Thyroid gland (tissue), 4 donors: ENCODE measurements at regions not wholly inside any gene's neighbourhood (a gene's known extent, or its start where the extent isn't known, plus 50 kb on each side); places are given as distances from the start of the nearest gene placed in this dataset.

Experiments
- CTCF ChIP-seq, 6 experiments: fragments of 200-600 bp in 3 of 6; fragments of 450-650 bp in 3 of 6; sonication (generic) in 3 of 6; IDR thresholded peaks; one replicate each; pipeline ENCODE4 v1.5.1; 2016 to 2019; ENCODE audit warnings: antibody characterized with exemption in 6 of 6, mild to moderate bottlenecking in 2 of 6, inconsistent platforms in 1 of 6, moderate library complexity in 1 of 6
- POLR2A ChIP-seq, 2 donors: fragments of 450-650 bp; IDR thresholded peaks; one replicate each; pipeline ENCODE4 v1.6.1; 2017; ENCODE audit warnings: antibody characterized with exemption in 2 of 2, mild to moderate bottlenecking in 2 of 2, moderate library complexity in 1 of 2

GRCh38 chr9:110095161-110095595, 112.8 kb downstream of the C9orf152 start:
- TF ChIP-seq CTCF (IDR thresholded peaks at IDR 0.05), result no peak
- TF ChIP-seq POLR2A (IDR thresholded peaks at IDR 0.05), result peak in 1 of 2 donors; percentile 22
